Prostate gland (tissue), 2 donors: ENCODE measurements at regions not wholly inside any gene's neighbourhood (a gene's known extent, or its start where the extent isn't known, plus 50 kb on each side); places are given as distances from the start of the nearest gene placed in this dataset.

Experiments used
- POLR2A ChIP-seq: fragments of 450-650 bp; IDR thresholded peaks from one replicate; pipeline ENCODE4 v1.6.1; 2016; ENCODE audit warnings: antibody characterized with exemption, mild to moderate bottlenecking
- POLR2AphosphoS5 ChIP-seq: sonication (generic); formaldehyde crosslinking; IDR thresholded peaks from one replicate; pipeline ENCODE4 v1.6.1; 2017; ENCODE audit warnings: antibody characterized with exemption
- TF ChIP-seq, protein P1 (sequence below), 4 experiments: fragments of 200-600 bp in 2 of 4; fragments of 450-650 bp in 2 of 4; sonication (generic) in 2 of 4; IDR thresholded peaks; 1 replicate in 3 of 4; 2 replicates in 1 of 4; pipeline ENCODE4 v1.5.1; 2016 to 2019; ENCODE audit warnings: antibody characterized with exemption in 4 of 4, mild to moderate bottlenecking in 2 of 4, moderate library complexity in 2 of 4

DNA sequence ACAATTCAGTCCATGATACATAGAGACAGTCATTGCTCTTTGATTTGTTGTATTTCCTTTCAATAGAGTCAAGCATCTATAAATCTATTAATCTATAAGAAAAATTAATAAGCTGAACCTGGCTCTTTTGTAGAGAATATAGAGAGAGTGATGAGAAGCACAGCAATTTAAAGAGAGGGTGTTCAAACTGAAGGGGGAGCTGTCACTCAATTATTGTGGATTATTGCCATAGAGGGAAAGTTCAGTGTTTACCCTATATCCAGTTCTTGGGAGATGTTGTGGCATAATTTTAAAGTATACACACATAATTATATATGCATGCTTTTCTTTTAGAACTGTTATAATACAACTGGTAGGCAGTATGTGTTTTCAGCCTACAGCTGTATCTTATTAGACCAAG, 1469.0 kb upstream of the PABPC4L start:
- TF ChIP-seq, protein P1, sequence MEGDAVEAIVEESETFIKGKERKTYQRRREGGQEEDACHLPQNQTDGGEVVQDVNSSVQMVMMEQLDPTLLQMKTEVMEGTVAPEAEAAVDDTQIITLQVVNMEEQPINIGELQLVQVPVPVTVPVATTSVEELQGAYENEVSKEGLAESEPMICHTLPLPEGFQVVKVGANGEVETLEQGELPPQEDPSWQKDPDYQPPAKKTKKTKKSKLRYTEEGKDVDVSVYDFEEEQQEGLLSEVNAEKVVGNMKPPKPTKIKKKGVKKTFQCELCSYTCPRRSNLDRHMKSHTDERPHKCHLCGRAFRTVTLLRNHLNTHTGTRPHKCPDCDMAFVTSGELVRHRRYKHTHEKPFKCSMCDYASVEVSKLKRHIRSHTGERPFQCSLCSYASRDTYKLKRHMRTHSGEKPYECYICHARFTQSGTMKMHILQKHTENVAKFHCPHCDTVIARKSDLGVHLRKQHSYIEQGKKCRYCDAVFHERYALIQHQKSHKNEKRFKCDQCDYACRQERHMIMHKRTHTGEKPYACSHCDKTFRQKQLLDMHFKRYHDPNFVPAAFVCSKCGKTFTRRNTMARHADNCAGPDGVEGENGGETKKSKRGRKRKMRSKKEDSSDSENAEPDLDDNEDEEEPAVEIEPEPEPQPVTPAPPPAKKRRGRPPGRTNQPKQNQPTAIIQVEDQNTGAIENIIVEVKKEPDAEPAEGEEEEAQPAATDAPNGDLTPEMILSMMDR (IDR thresholded peaks at IDR 0.05) = no peak
- no peak for TF ChIP-seq POLR2A
- no peak for TF ChIP-seq POLR2AphosphoS5
